SK-N-SH treated with all-trans-retinoic acid at 6 μM for 48 hours (cell line): ENCODE measurements at regions not wholly inside any gene's neighbourhood (a gene's known extent, or its start where the extent isn't known, plus 50 kb on each side); places are given as distances from the start of the nearest gene placed in this dataset.

Source experiments
- ATAC-seq: fragments of 200-7000 bp; cut with Tn5 transposase; 3 replicates; pipeline ENCODE4 v1.9.1; 2020; ENCODE audit warnings: mild to moderate bottlenecking, moderate library complexity
- ARNTL ChIP-seq: fragments of 450-650 bp; formaldehyde crosslinking; IDR thresholded peaks from 2 replicates; pipeline ENCODE4 v1.5.0; 2020; ENCODE audit warnings: low read depth, mild to moderate bottlenecking, moderate library complexity, borderline replicate concordance
- BACH2 ChIP-seq: fragments of 250-450 bp; sonication (Bioruptor Pico); IDR thresholded peaks from 2 replicates; pipeline ENCODE4 v1.9.0; 2021; ENCODE audit warnings: mild to moderate bottlenecking, borderline replicate concordance
- CSDC2 ChIP-seq: fragments of 250-450 bp; sonication (Bioruptor Pico); IDR thresholded peaks from 2 replicates; pipeline ENCODE4 v1.5.0; 2020; ENCODE audit warnings: mild to moderate bottlenecking, moderate library complexity
- CSRNP3 ChIP-seq: fragments of 250-450 bp; sonication (Bioruptor Pico); IDR thresholded peaks from 2 replicates; pipeline ENCODE4 v1.5.1; 2021; ENCODE audit warnings: mild to moderate bottlenecking, moderate library complexity
- ESRRG ChIP-seq: fragments of 250-450 bp; sonication (Bioruptor Pico); IDR thresholded peaks from 2 replicates; pipeline ENCODE4 v1.6.1; 2021; ENCODE audit warnings: mild to moderate bottlenecking
- GLIS3 ChIP-seq: fragments of 250-450 bp; sonication (Bioruptor Pico); IDR thresholded peaks from 2 replicates; pipeline ENCODE4 v1.5.0; 2020; ENCODE audit warnings: mild to moderate bottlenecking, moderate library complexity
- ISL1 ChIP-seq: fragments of 250-450 bp; sonication (Bioruptor Pico); IDR thresholded peaks from 2 replicates; pipeline ENCODE4 v2.1.2; 2022; ENCODE audit warnings: mild to moderate bottlenecking, moderate library complexity
- OSR1 ChIP-seq: fragments of 250-450 bp; sonication (Bioruptor Pico); IDR thresholded peaks from 2 replicates; pipeline ENCODE4 v1.8.0; 2022; ENCODE audit warnings: moderate library complexity, mild to moderate bottlenecking, inconsistent platforms
- PPARA ChIP-seq: fragments of 250-450 bp; sonication (Bioruptor Pico); IDR thresholded peaks from 2 replicates; pipeline ENCODE4 v1.5.0; 2020; ENCODE audit warnings: mild to moderate bottlenecking, borderline replicate concordance
- RARB ChIP-seq: fragments of 250-450 bp; sonication (Bioruptor Pico); IDR thresholded peaks from 2 replicates; pipeline ENCODE4 v1.8.0; 2021; ENCODE audit warnings: mild to moderate bottlenecking, moderate library complexity
- SNAI2 ChIP-seq: fragments of 250-450 bp; sonication (Bioruptor Pico); IDR thresholded peaks from 2 replicates; pipeline ENCODE4 v1.5.0; 2020; ENCODE audit warnings: mild to moderate bottlenecking, moderate library complexity
- TCF4 ChIP-seq: fragments of 250-450 bp; sonication (Bioruptor Pico); IDR thresholded peaks from 2 replicates; pipeline ENCODE4 v1.8.0; 2021; ENCODE audit warnings: mild to moderate bottlenecking, moderate library complexity, borderline replicate concordance
- TOX ChIP-seq: fragments of 250-450 bp; sonication (Bioruptor Pico); IDR thresholded peaks from 2 replicates; pipeline ENCODE4 v1.8.0; 2021; ENCODE audit warnings: mild to moderate bottlenecking, moderate library complexity, borderline replicate concordance
- ZC3H10 ChIP-seq: fragments of 250-450 bp; sonication (Bioruptor Pico); IDR thresholded peaks from 2 replicates; pipeline ENCODE4 v1.5.1; 2021; ENCODE audit warnings: mild to moderate bottlenecking, moderate library complexity
- ZFP3 ChIP-seq: fragments of 250-450 bp; sonication (Bioruptor Pico); IDR thresholded peaks from 2 replicates; pipeline ENCODE4 v1.5.0; 2020; ENCODE audit warnings: mild to moderate bottlenecking, moderate library complexity
- ZFP30 ChIP-seq: fragments of 450-650 bp; formaldehyde crosslinking; IDR thresholded peaks from 2 replicates; pipeline ENCODE4 v1.5.0; 2022; ENCODE audit warnings: mild to moderate bottlenecking, moderate library complexity
- ZNF565 ChIP-seq: fragments of 450-650 bp; formaldehyde crosslinking; conservative IDR thresholded peaks from 2 replicates; pipeline ENCODE4 v1.5.0; 2020; ENCODE audit warnings: low read depth, mild to moderate bottlenecking, moderate library complexity
- ZNF70 ChIP-seq: fragments of 450-650 bp; formaldehyde crosslinking; IDR thresholded peaks from 2 replicates; pipeline ENCODE4 v1.5.0; 2020; ENCODE audit warnings: mild to moderate bottlenecking, moderate library complexity
- ZNF8 ChIP-seq: fragments of 450-650 bp; formaldehyde crosslinking; IDR thresholded peaks from 2 replicates; pipeline ENCODE4 v1.5.0; 2020; ENCODE audit warnings: mild to moderate bottlenecking, moderate library complexity
- TF ChIP-seq, protein P1 (sequence below): fragments of 250-450 bp; sonication (Bioruptor Pico); IDR thresholded peaks from 2 replicates; pipeline ENCODE4 v1.5.0; 2020; ENCODE audit warnings: mild to moderate bottlenecking, moderate library complexity
- TF ChIP-seq, protein P2 (sequence below): fragments of 250-450 bp; sonication (Bioruptor Pico); IDR thresholded peaks from 2 replicates; pipeline ENCODE4 v1.8.0; 2020; ENCODE audit warnings: mild to moderate bottlenecking, moderate library complexity, borderline replicate concordance
- TF ChIP-seq, protein P3 (sequence below): fragments of 250-450 bp; sonication (Bioruptor Pico); IDR thresholded peaks from 2 replicates; pipeline ENCODE4 v1.5.1; 2020; ENCODE audit warnings: low read depth, mild to moderate bottlenecking, moderate library complexity
- TF ChIP-seq, protein P4 (sequence below): fragments of 250-450 bp; sonication (Bioruptor Pico); IDR thresholded peaks from 2 replicates; pipeline ENCODE4 v1.8.0; 2021; ENCODE audit warnings: low read depth, mild to moderate bottlenecking, moderate library complexity, borderline replicate concordance

DNA sequence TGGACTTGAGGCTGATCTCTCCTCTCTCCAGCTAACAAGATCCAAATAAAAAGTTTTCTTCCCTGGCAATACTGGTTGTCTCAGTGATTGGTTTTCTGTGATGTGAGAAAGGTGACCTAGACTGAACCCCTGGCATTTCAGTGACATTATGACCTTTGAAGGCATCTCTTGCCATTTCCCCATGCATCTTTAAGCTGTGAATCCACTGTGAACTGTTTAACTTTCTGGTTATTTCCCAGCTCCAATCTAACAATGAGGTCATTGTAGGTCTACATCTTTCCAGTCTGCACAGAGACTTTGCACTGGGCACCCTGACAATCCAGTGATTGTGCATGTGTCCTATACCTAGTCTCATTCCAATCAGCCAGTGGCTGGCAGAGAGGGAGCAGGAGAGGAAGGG lies 155.9 kb upstream of the NUDT4 start:
- TF ChIP-seq, protein P1, sequence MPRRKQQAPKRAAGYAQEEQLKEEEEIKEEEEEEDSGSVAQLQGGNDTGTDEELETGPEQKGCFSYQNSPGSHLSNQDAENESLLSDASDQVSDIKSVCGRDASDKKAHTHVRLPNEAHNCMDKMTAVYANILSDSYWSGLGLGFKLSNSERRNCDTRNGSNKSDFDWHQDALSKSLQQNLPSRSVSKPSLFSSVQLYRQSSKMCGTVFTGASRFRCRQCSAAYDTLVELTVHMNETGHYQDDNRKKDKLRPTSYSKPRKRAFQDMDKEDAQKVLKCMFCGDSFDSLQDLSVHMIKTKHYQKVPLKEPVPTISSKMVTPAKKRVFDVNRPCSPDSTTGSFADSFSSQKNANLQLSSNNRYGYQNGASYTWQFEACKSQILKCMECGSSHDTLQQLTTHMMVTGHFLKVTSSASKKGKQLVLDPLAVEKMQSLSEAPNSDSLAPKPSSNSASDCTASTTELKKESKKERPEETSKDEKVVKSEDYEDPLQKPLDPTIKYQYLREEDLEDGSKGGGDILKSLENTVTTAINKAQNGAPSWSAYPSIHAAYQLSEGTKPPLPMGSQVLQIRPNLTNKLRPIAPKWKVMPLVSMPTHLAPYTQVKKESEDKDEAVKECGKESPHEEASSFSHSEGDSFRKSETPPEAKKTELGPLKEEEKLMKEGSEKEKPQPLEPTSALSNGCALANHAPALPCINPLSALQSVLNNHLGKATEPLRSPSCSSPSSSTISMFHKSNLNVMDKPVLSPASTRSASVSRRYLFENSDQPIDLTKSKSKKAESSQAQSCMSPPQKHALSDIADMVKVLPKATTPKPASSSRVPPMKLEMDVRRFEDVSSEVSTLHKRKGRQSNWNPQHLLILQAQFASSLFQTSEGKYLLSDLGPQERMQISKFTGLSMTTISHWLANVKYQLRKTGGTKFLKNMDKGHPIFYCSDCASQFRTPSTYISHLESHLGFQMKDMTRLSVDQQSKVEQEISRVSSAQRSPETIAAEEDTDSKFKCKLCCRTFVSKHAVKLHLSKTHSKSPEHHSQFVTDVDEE (CRISPR knock-in tag): no peak
- TF ChIP-seq GLIS3 (no peak), ZFP3 (no peak), ZNF70 (no peak), TCF4 (CRISPR knock-in tag) (no peak), ESRRG (no peak), CSDC2 (no peak), ZFP30 (CRISPR knock-in tag) (no peak), SNAI2 (CRISPR knock-in tag) (no peak), PPARA (CRISPR knock-in tag) (no peak), ARNTL (no peak)
- TF ChIP-seq, protein P2, sequence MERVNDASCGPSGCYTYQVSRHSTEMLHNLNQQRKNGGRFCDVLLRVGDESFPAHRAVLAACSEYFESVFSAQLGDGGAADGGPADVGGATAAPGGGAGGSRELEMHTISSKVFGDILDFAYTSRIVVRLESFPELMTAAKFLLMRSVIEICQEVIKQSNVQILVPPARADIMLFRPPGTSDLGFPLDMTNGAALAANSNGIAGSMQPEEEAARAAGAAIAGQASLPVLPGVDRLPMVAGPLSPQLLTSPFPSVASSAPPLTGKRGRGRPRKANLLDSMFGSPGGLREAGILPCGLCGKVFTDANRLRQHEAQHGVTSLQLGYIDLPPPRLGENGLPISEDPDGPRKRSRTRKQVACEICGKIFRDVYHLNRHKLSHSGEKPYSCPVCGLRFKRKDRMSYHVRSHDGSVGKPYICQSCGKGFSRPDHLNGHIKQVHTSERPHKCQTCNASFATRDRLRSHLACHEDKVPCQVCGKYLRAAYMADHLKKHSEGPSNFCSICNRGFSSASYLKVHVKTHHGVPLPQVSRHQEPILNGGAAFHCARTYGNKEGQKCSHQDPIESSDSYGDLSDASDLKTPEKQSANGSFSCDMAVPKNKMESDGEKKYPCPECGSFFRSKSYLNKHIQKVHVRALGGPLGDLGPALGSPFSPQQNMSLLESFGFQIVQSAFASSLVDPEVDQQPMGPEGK (CRISPR knock-in tag): no peak
- ATAC-seq: no peak

DNA sequence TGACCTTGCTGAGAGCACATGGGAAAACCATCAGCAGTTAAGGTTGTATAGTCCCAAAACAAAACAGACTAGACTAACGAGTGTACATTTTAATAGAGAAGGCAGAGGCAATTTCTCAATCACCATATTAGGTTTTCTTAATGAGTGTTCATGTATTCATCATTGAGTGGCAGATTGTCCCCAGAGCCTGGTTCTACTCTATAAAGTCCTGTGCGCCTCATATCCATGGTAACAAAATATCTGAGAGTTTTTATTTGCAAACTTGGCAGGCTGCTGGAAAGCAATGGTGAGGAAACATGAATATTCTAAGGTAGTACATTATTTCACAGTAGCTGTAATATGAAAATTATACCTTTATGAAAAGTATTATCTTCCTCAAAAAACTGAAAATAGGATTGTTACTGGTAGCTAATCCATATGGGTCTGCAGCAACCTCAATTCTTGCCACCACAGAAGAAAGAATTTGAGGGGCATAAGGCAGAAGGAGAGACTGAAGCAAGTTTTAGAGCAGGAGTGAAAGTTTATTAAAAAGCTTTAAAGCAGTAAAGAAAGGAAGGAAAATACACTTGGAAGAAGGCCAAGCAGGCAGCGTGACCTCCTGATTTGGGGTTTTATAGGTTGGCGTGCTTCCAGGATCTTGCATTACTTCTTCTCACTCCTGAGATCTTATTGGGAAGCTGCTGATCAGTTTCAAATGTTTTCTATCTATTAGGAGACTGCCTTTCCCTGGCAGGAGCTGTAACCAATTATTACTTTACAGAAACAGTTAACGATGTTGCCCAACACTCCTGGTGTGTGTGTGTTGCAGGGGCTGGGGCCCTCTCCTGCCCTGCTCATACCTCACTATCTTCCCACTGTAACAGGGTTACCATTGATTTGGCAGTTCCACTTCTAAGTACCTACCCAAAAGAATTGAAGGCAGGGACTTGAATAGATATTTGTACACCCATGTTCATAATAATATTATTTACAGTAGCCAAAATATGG lies 154.0 kb upstream of the NUDT4 start:
- peak; percentile 70; the same call in 2 of the 3 replicates for ATAC-seq
- TF ChIP-seq ZNF70 (no peak), TOX (no peak), RARB (CRISPR knock-in tag) (no peak), OSR1 (CRISPR knock-in tag) (no peak), ARNTL (no peak), ZNF8 (CRISPR knock-in tag) (no peak), ESRRG (no peak), BACH2 (CRISPR knock-in tag) (no peak), ZFP30 (CRISPR knock-in tag) (no peak), PPARA (CRISPR knock-in tag) (no peak), CSRNP3 (no peak), ZFP3 (no peak), ZC3H10 (CRISPR knock-in tag) (no peak), ZNF565 (no peak)
- TF ChIP-seq, protein P3, sequence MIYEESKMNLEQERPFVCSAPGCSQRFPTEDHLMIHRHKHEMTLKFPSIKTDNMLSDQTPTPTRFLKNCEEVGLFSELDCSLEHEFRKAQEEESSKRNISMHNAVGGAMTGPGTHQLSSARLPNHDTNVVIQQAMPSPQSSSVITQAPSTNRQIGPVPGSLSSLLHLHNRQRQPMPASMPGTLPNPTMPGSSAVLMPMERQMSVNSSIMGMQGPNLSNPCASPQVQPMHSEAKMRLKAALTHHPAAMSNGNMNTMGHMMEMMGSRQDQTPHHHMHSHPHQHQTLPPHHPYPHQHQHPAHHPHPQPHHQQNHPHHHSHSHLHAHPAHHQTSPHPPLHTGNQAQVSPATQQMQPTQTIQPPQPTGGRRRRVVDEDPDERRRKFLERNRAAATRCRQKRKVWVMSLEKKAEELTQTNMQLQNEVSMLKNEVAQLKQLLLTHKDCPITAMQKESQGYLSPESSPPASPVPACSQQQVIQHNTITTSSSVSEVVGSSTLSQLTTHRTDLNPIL (CRISPR knock-in tag): no peak
- TF ChIP-seq, protein P4, sequence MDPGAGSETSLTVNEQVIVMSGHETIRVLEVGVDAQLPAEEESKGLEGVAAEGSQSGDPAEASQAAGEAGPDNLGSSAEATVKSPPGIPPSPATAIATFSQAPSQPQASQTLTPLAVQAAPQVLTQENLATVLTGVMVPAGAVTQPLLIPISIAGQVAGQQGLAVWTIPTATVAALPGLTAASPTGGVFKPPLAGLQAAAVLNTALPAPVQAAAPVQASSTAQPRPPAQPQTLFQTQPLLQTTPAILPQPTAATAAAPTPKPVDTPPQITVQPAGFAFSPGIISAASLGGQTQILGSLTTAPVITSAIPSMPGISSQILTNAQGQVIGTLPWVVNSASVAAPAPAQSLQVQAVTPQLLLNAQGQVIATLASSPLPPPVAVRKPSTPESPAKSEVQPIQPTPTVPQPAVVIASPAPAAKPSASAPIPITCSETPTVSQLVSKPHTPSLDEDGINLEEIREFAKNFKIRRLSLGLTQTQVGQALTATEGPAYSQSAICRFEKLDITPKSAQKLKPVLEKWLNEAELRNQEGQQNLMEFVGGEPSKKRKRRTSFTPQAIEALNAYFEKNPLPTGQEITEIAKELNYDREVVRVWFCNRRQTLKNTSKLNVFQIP: no peak

DNA sequence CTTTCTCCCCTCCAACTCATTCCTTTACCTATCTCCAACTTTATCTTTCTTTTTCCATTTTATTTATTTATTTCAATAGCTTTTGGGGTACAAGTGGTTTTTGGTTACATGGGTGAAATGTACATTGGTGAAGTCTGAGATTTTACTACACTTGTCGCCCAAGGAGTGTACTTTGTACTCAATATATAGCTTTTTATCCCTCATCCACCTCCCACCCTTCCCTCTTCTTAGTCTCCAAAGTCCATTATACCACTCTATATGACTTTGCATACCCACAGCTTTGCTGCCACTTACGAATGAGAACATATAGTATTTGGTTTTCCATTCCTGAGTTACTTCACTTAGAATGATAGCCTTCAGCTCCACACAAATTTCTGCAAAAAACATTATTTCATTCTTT lies 152.6 kb upstream of the NUDT4 start:
- no peak for ATAC-seq
- no peak for TF ChIP-seq GLIS3
- TF ChIP-seq CSRNP3: no peak
- no peak for TF ChIP-seq ISL1 (CRISPR knock-in tag)
- no peak for TF ChIP-seq CSDC2
- TF ChIP-seq ZNF565: no peak
- TF ChIP-seq PPARA (CRISPR knock-in tag): no peak
- TF ChIP-seq ZFP30 (CRISPR knock-in tag): no peak
- no peak for TF ChIP-seq BACH2 (CRISPR knock-in tag)
- no peak for TF ChIP-seq SNAI2 (CRISPR knock-in tag)
- no peak for TF ChIP-seq ZNF70
- TF ChIP-seq, protein P1 (CRISPR knock-in tag): no peak
- TF ChIP-seq OSR1 (CRISPR knock-in tag): no peak
